ENCODE measurements at regions not wholly inside any gene's neighbourhood (a gene's known extent, or its start where the extent isn't known, plus 50 kb on each side); places are given as distances from the start of the nearest gene placed in this dataset.
A peak's percentile ranks its signal among the peaks of the same experiment; 100 is the strongest.
"Not testable (repeated sequence)": the region's sequence is repeated elsewhere in the genome, so short reads cannot be mapped to it uniquely, and the experiment has no call there.

DNA sequence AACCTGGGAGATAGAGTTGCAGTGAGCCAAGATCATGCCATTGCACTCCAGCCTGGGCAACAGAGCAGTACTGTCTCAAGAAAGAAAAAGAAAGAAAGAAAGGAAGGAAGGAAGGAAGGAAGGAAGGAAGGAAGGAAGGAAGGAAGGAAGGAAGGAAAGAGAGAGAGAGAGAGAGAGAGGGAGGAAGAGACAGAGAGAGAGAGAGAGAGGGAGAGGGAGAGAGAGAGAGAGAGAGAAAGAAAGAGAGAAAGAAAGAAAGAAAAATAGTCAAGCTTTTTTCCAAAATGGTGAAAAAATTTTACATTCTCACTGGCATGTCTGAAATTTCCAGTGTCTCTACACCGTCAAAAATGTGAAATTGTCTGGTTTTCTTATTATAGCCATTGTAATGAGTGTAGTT lies 138.9 kb downstream of the OR13H1 start:
- DNase-seq; in situ Hi-C loops (cut with HindIII; ENCODE audit: low pct_ligation_motif_present, low pct_unique_long_range_greater_than_20kb, low sequenced_read_pairs): not testable (repeated sequence)

DNA sequence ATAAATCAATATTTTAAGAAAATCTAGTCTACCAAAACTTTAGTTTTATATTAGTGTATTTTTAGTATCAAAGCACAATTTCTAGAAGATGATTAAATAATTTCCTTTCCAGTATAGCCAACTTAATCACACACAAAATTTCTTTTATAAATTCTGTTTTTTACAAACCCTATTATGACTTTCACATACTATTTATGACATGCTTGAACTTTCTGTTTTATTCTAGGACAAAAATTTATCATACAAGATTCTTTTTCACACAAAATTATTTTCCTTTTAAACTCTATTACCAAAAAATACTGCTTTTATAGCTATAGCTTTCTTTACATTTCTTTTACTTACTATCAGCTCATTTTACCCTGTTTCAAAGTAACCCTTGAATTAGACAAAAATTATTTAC lies 149.5 kb downstream of the OR13H1 start:
- DNase-seq = no peak
- in situ Hi-C loops (cut with HindIII; ENCODE audit: low pct_ligation_motif_present, low pct_unique_long_range_greater_than_20kb, low sequenced_read_pairs) = no loop called here

DNA sequence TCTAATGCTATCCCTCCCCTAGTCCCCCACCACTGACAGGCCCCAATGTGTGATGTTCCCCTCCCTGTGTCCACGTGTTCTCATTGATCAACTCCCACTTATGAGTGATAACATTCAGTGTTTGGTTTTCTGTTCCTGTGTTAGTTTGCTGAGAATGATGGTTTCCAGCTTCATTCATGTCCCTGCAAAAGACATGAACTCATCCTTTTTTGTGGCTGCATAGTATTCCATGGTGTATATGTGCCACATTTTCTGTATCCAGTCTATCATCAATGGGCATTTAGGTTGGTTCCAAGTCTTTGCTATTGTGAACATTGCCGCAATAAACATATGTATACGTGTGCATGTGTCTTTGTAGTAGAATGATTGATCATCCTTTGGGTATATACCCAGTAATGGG lies 153.1 kb downstream of the OR13H1 start:
- DNase-seq; in situ Hi-C loops (cut with HindIII; ENCODE audit: low pct_ligation_motif_present, low pct_unique_long_range_greater_than_20kb, low sequenced_read_pairs): not testable (repeated sequence)

DNA sequence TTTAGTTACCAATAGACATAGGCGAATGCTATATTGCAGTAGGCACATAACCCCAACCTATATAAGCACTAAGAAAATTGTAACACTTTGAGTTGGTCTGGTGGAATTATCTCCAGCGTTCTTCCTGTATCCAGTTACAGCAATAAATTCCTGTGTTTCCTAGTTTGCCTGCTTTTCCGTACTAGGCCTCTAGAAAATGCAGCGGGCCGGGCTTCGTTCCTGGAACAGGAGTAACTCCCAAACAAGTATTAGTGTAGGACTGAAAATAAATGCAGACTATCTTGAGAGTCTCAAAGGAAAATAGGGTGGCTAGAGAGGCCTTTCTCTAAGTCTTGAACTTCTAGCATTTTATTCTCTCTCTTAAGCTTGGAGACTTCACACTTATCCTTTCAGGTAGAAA lies 159.8 kb downstream of the OR13H1 start:
- in situ Hi-C loops (cut with HindIII; ENCODE audit: low pct_ligation_motif_present, low pct_unique_long_range_greater_than_20kb, low sequenced_read_pairs) = no loop called here
- DNase-seq = no peak

DNA sequence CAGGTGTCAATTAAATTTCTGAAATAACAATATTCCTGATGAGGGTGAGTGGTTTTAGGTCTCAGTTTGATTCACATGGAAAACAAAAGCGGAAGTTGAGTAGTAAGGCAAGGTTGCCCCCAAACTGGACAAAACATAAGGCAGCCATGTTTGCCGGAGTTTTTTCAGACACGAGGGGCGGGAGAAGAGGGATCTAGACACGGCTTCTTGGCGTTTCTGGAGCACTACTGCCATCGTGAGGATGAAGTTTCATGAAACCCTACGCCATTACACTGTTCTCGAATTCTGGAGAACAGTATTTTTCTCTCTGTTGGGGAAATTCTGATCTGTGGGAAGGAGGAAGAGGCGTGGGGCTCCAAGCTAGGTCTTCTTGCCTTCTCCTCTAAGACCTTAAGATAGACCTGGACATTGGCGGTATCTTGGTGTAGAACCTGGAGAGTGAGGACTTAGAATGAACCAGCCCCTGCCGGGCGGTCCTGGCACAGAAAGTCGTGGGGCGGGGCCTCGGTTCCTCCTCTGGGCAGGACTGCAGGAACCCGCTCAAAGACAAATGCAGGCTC lies 160.3 kb downstream of the OR13H1 start:
- DNase-seq = peak; percentile 0
- in situ Hi-C loops (cut with HindIII; ENCODE audit: low pct_ligation_motif_present, low pct_unique_long_range_greater_than_20kb, low sequenced_read_pairs) = no loop called here

DNA sequence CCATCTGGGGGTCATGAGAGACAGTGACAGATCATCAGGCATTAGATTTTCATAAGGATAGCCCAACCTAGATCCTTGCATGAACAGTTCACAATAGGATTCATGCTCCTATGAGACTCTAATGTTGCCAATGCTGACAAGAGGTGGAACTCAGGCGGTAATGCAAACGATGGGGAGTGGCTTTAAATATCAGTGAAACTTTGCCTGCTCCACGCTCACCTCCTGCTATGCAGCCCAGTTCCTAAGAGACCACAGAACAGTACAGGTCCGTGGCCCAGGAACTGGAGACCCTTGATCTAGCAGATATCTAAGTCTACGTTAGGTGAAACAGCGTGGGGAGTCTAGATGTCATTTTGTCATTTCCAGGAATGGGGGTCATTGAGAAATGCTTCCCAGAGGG lies 165.7 kb downstream of the OR13H1 start:
- in situ Hi-C loops (cut with HindIII; ENCODE audit: low pct_ligation_motif_present, low pct_unique_long_range_greater_than_20kb, low sequenced_read_pairs) = no loop called here

DNA sequence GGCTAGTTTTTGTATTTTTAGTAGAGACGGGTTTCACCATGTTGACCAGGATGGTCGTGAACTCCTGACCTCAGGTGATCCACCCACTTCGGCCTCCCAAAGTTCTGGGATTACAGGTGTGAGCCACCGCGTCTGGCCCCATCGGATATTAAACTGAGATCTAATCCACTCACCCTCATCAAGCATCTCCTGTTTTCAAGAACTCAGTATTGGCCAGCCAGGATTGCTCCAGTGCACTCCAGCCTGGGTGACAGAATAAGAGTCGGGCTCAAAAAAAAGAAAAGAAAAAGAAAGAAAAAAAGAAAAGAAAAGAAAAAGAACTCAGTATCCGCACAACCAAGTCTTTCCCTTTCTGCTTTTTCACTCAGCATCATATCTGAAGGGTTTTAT lies 167.6 kb downstream of the OR13H1 start:
- no peak for DNase-seq
- in situ Hi-C loops (cut with HindIII; ENCODE audit: low pct_ligation_motif_present, low pct_unique_long_range_greater_than_20kb, low sequenced_read_pairs) = no loop called here

More for the DNA sequence above, 165.7 kb downstream of the OR13H1 start:
- no peak for DNase-seq

DNA sequence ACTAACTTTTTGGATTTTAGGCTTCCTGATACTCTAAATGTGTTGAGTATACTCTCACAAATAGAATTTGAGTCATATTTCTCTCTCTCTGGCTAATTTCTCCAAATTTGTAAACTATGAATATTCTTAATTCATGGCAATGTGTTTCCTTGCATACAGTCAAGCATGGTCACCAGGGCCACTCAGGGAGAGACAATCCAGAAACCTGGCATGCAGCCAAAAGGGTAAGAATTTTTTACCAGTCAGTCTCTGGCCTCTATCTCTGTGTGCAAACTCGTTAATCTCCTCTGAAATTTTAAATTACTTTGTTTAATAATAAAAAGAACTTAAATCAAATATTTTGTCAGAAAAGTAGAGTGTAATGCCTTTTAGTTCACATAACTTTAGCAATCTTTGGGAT lies 179.8 kb downstream of the OR13H1 start:
- in situ Hi-C loops (cut with HindIII; ENCODE audit: low pct_ligation_motif_present, low pct_unique_long_range_greater_than_20kb, low sequenced_read_pairs) = no loop called here
- no peak for DNase-seq

DNA sequence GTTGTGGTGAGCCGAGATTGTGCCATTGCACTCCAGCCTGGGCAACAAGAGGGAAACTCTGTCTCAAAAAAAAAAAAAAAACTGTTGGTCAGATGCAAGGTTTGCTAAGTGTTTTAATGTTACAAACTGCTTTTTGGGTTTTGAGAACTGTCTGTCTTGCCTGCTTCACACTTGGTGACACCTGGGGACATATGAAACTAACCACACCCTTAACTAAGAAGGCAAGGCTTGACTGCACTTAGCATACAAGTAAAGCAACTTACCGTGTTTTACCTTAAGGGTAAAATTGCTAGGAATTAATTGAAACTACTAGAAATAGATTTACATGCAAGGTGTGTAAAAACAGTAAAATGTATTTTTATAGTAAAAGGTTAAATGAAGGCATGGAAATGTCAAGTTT lies 180.4 kb downstream of the OR13H1 start:
- in situ Hi-C loops (cut with HindIII; ENCODE audit: low pct_ligation_motif_present, low pct_unique_long_range_greater_than_20kb, low sequenced_read_pairs) = no loop called here
- no peak for DNase-seq

DNA sequence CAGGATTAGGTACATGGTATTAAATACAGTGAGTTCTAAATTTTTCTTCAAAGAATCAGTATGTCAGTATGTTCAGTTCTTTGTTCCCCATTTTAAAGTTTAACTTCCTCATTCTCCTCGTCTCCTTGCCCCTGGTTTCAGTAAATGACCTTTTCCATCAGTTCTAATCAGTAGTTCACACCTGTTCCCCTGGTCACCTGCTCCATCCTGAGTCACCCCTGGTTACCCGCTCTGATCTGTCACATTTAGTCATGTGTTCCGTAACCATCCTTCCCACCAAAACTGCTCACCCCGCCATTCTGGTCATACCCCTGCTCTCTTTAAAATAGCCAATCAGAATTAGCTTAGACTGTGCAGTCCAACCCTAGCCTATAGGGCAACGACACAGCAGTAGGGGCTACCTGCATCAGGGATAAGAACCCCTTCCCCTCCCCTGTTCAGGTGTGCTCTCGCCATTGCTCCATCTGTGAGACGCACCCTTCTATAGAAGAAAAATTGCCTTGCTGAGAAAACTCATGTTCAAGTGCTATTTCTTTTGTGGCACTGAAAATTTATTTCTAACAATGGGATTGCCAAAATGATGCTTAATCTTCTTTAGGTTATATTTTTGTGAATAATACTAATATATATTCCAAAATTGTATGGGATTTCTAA lies 181.3 kb downstream of the OR13H1 start:
- DNase-seq = no peak
- in situ Hi-C loops (cut with HindIII; ENCODE audit: low pct_ligation_motif_present, low pct_unique_long_range_greater_than_20kb, low sequenced_read_pairs) = no loop called here

DNA sequence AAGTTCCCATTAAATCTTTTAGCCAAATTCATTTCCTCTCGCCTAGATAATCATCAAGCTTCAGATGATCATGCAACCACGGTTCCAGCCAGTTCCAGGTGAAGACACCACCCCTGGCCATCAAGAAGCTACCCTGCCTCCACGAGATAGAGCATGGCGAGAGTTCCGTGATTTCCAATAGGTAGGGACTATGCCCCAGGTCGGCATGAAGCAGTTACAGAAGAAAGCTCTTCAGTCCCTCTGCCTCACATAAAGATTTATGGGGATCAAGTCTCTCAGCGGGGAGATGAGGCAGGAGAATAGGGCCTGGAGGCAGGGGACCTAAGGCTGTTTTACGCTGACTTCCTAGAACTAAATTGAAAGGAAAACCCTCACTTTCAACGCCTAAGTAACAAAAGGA lies 183.9 kb downstream of the OR13H1 start:
- in situ Hi-C loops (cut with HindIII; ENCODE audit: low pct_ligation_motif_present, low pct_unique_long_range_greater_than_20kb, low sequenced_read_pairs) = no loop called here

DNA sequence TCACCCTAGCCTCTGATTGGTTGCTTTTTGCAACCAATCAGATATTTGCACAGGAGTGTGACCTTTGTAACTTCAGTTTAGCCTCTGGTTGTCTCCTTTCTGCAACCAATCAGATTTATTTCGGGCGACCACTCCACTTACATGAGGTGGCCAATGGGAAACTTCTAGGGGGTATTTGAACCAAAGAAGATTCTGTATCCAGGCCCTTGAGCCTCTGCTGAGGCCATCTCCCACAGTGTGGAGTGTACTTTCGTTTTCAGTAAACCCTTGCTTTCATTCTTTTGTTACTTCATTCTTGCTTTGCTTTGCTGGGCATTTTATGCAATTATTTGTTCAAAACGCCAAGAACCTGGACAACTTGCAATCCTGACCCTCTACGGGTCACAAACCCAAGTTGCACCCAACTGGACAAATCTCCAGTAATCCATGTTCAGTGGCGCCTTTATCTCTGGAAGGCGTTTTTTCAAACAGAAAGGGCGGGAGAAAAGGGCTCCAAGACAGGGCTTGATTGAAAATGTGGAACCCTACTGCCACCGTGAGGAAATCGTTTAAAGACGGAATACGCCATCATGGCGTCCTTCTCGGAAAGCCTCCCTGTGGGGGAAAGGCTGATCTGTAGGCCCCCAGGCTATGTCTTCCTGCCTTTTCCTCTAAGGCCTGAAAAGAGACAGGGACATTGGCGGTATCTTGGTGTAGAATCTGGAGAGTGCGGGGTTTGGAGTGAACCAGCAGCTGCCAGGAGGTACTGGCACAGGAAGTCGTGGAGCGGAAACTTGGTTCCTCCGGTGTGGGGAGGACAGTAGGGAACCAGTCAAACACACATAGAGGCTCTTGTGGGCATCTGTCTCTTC lies 184.6 kb downstream of the OR13H1 start:
- no peak for DNase-seq
- in situ Hi-C loops (cut with HindIII; ENCODE audit: low pct_ligation_motif_present, low pct_unique_long_range_greater_than_20kb, low sequenced_read_pairs) = no loop called here

More for the DNA sequence above, 183.9 kb downstream of the OR13H1 start:
- no peak for DNase-seq

DNA sequence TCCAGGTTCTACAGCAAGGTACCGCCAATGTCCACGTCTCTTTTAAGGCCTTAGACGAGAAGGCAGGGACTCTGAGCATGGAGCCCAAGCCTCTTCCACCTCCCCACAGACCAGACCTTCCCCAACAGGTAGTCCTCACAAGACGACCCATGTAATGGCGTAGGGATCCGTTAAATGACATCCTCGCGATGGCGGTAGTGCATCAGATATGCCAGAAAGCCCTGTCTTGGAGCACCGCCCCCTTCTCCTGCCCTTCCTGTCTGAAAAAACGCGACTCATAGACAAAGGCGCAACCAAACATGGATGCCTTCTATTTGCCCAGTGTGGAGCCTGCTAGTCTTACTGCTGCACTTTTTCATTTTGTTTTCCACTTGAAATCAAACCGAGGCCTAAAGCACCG lies 185.4 kb downstream of the OR13H1 start:
- DNase-seq = no peak
- in situ Hi-C loops (cut with HindIII; ENCODE audit: low pct_ligation_motif_present, low pct_unique_long_range_greater_than_20kb, low sequenced_read_pairs) = no loop called here

DNA sequence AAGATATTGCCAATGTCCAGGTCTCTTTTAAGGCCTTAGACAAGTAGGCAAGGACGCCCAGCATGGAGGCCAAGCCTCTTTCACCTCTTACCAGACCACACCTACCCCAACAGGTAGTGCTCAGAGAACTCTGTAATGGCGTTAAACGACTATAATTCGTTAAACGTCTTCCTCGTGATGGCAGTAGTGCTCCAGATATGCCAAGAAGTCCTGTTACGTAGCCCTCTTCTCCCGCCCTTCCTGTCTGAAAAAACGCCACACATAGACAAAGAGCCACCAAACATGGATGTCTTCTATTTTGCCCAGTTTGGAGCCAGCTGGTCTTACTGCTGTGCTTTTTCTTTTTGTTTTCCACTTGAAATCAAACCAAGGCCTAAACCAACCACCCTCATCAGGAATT lies 190.7 kb downstream of the OR13H1 start:
- in situ Hi-C loops (cut with HindIII; ENCODE audit: low pct_ligation_motif_present, low pct_unique_long_range_greater_than_20kb, low sequenced_read_pairs) = no loop called here

DNA sequence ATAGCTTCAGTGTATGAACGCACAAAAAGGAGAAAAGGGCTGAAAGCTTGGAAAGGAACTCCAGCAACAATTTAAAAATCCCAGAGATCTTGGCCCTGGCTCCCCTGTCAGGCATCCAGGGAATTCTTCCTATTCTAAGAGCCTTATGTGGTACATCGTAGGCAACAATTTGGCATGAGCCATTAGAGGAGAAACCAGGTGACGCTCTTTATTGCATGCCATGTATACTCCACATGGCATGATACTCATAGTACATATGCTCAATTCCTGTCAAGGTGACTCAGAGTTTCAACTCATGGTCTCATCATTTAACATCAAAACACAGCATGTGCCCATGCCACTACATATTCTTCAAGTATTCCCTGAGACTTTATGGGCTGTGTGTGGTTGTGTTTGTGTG lies 191.3 kb downstream of the OR13H1 start:
- no peak for DNase-seq
- in situ Hi-C loops (cut with HindIII; ENCODE audit: low pct_ligation_motif_present, low pct_unique_long_range_greater_than_20kb, low sequenced_read_pairs) = no loop called here

More for the DNA sequence above, 190.7 kb downstream of the OR13H1 start:
- no peak for DNase-seq

DNA sequence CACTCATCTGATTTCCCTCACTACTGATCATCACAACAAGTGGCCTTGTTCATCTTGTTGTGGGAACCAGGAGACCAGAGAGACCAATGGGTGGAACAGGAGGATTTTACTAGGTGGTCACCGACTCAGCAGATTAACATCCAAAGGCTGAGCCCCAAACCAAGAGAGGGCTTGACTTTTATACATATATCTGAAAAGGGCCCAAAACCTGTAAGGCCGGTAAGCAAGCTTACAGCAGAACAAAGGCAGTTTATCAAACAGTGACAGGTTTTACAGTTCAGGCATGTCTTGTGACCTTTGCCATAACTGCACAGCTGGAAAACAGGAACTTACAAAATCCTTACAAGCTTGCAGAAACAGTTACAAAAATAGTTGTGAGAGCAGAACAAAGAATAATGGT lies 195.9 kb downstream of the OR13H1 start:
- DNase-seq = no peak
- in situ Hi-C loops (cut with HindIII; ENCODE audit: low pct_ligation_motif_present, low pct_unique_long_range_greater_than_20kb, low sequenced_read_pairs) = no loop called here

DNA sequence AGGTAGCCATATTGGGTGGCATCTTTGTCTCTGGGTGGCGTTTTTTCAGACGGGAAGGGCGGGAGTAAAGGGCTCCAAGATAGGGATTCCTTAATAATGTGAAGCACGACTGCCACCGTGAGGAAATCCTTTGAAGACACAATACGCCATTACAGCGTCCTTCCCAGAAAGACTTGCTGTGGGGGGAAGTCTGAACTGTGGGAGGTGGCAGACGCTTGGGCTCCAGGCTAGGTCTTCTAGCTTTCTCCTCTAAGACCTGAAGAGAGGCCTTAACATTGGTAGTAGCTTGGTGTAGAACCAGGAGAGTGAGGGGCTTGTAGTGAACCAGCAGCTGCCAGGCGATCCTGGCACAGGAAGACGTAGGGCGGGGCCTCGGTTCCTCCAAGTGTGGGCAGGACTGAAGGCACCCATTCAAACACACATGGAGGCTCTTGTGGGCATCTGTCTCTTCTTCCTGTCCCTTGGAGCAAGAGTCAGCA lies 197.3 kb downstream of the OR13H1 start:
- DNase-seq = no peak

DNA sequence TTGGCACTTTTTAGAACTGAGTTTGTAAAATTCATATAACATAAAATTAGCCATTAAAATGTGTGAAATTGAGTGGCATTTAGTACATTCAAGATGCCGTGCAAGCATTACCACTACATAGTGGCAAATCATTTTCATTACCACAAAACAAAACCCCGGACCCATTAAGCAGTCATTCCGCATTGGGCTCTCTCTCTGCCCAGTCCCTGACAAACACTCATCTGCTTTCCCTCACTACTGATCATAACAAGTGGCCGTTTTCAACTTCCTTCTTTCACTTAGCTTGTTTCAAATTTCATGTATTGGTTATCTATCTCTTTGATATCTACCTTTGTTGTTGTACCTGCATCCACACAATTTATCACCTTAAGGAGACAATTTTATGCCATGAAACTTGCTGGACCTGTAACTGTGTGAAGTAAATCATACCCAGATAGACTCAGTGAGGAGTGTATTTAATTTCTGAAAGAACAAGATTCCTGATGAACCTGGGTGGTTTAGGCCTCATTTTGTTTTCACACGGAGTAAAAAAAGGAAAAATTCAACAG lies 202.1 kb downstream of the OR13H1 start:
- in situ Hi-C loops (cut with HindIII; ENCODE audit: low pct_ligation_motif_present, low pct_unique_long_range_greater_than_20kb, low sequenced_read_pairs) = no loop called here
- no peak for DNase-seq

More for the DNA sequence above, 197.3 kb downstream of the OR13H1 start:
- in situ Hi-C loops (cut with HindIII; ENCODE audit: low pct_ligation_motif_present, low pct_unique_long_range_greater_than_20kb, low sequenced_read_pairs) = no loop called here

DNA sequence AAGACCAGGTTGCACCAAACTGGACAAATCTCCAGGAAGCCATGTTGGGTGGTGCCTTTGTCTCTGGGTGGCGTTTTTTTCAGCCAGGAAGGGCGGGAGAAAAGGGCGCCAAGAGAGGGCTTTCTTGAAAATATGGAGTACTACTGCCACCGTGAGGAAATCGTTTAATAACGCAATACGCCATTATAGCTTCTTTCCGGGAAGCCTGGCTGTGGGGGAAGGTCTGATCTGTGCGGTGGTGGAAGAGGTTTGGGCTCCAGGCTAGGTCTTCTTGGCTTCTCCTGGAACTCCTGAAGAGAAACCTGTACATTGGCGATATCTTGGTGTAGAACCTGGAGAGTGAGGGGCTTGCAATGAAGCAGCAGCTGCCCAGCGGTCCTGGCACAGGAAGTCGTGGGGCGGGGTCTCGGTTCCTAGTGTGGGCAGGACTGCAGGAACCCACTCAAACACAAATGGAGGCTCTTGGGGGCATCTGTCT lies 202.7 kb downstream of the OR13H1 start:
- no peak for DNase-seq
- in situ Hi-C loops (cut with HindIII; ENCODE audit: low pct_ligation_motif_present, low pct_unique_long_range_greater_than_20kb, low sequenced_read_pairs) = no loop called here
